ENCODE measurements at regions not wholly inside any gene's neighbourhood (a gene's known extent, or its start where the extent isn't known, plus 50 kb on each side); places are given as distances from the start of the nearest gene placed in this dataset.

GRCh38 chr7:36021917-36022550, 131.0 kb upstream of the EEPD1 start:
- Histone ChIP-seq H3K4me1 (ENCODE audit: control insufficient read depth, insufficient read depth, low read length) (no peaks in the 10 kb centered on the region), H3K27me3 (ENCODE audit: control insufficient read depth, insufficient read depth) (no peaks in the 10 kb centered on the region), H3K27ac (ENCODE audit: low read length) (no peak overlapping the region), H3K9me3 (ENCODE audit: control insufficient read depth, low read length) (no peaks in the 10 kb centered on the region), H3K4me3 (ENCODE audit: low read length) (no peak overlapping the region)
- WGBS: 58% methylated on average over 11 of the region's 11 CpGs
- intact Hi-C loops (cut with DNase I): no loop called here
- ATAC-seq (peak in 1 of 2 donors; percentile 31), DNase-seq (peak in 1 of 3 donors; percentile 57)

- no peaks in the 10 kb centered on the region for H3K4me1 ChIP-seq (ENCODE audit: control insufficient read depth, insufficient read depth, low read length)
- 82% methylated on average over 2 of the region's 2 CpGs for WGBS
- H3K9me3 ChIP-seq (ENCODE audit: control insufficient read depth, low read length): no peaks in the 10 kb centered on the region
- no peak for ATAC-seq
- no peaks in the 10 kb centered on the region for H3K27me3 ChIP-seq (ENCODE audit: control insufficient read depth, insufficient read depth)
- H3K27ac ChIP-seq (ENCODE audit: low read length): no peak overlapping the region
- no peak overlapping the region for H3K4me3 ChIP-seq (ENCODE audit: low read length)
- intact Hi-C loops (cut with DNase I): no loop called here
- DNase-seq: no peak
Measured at GRCh38 chr7:36023033-36023560, 130.0 kb upstream of the EEPD1 start.

GRCh38 chr7:36025190-36025589, 127.9 kb upstream of the EEPD1 start:
- no peak for DNase-seq
- H3K4me3 ChIP-seq (ENCODE audit: low read length): no peak overlapping the region
- H3K4me1 ChIP-seq (ENCODE audit: control insufficient read depth, insufficient read depth, low read length): peaks cover 2% of the 10 kb centered on the region
- no peaks in the 10 kb centered on the region for H3K9me3 ChIP-seq (ENCODE audit: control insufficient read depth, low read length)
- intact Hi-C loops (cut with DNase I): no loop called here
- H3K27me3 ChIP-seq (ENCODE audit: control insufficient read depth, insufficient read depth): no peaks in the 10 kb centered on the region
- 66% methylated on average over 4 of the region's 4 CpGs for WGBS
- no peak overlapping the region for H3K27ac ChIP-seq (ENCODE audit: low read length)
- no peak for ATAC-seq

GRCh38 chr7:36029311-36029710, 123.7 kb upstream of the EEPD1 start:
- no peak overlapping the region for H3K27ac ChIP-seq (ENCODE audit: low read length)
- H3K4me3 ChIP-seq (ENCODE audit: low read length): no peak overlapping the region
- H3K9me3 ChIP-seq (ENCODE audit: control insufficient read depth, low read length): no peaks in the 10 kb centered on the region
- no peak for ATAC-seq
- H3K27me3 ChIP-seq (ENCODE audit: control insufficient read depth, insufficient read depth): no peaks in the 10 kb centered on the region
- peaks cover 2% of the 10 kb centered on the region for H3K4me1 ChIP-seq (ENCODE audit: control insufficient read depth, insufficient read depth, low read length)
- intact Hi-C loops (cut with DNase I): no loop called here
- DNase-seq: no peak
- WGBS: 60% methylated on average over 4 of the region's 4 CpGs

- Histone ChIP-seq H3K27ac (ENCODE audit: low read length) (no peak overlapping the region), H3K4me1 (ENCODE audit: control insufficient read depth, insufficient read depth, low read length) (peaks cover 2% of the 10 kb centered on the region), H3K9me3 (ENCODE audit: control insufficient read depth, low read length) (no peaks in the 10 kb centered on the region), H3K4me3 (ENCODE audit: low read length) (no peak overlapping the region), H3K27me3 (ENCODE audit: control insufficient read depth, insufficient read depth) (no peaks in the 10 kb centered on the region)
- 84% methylated on average over 3 of the region's 3 CpGs for WGBS
- ATAC-seq (no peak), DNase-seq (no peak)
- intact Hi-C loops (cut with DNase I): no loop called here
Measured at GRCh38 chr7:36029853-36030515, 123.1 kb upstream of the EEPD1 start.

- intact Hi-C loops (cut with DNase I): no loop called here
- DNase-seq (no peak), ATAC-seq (no peak)
- H3K4me1 ChIP-seq (ENCODE audit: control insufficient read depth, insufficient read depth, low read length): peaks cover 7% of the 10 kb centered on the region
- 67% methylated on average over 5 of the region's 5 CpGs for WGBS
- no peak overlapping the region for H3K27ac ChIP-seq (ENCODE audit: low read length)
- H3K9me3 ChIP-seq (ENCODE audit: control insufficient read depth, low read length): no peaks in the 10 kb centered on the region
- no peaks in the 10 kb centered on the region for H3K27me3 ChIP-seq (ENCODE audit: control insufficient read depth, insufficient read depth)
- H3K4me3 ChIP-seq (ENCODE audit: low read length): no peak overlapping the region
Measured at GRCh38 chr7:36032361-36032818, 120.7 kb upstream of the EEPD1 start.

GRCh38 chr7:36034020-36034419, 119.0 kb upstream of the EEPD1 start:
- WGBS: 92% methylated on average over 4 of the region's 4 CpGs
- H3K27ac ChIP-seq (ENCODE audit: low read length): no peak overlapping the region
- DNase-seq (no peak), ATAC-seq (no peak)
- H3K27me3 ChIP-seq (ENCODE audit: control insufficient read depth, insufficient read depth): no peaks in the 10 kb centered on the region
- intact Hi-C loops (cut with DNase I): no loop called here
- H3K4me3 ChIP-seq (ENCODE audit: low read length): no peak overlapping the region
- H3K4me1 ChIP-seq (ENCODE audit: control insufficient read depth, insufficient read depth, low read length): peaks cover 11% of the 10 kb centered on the region
- H3K9me3 ChIP-seq (ENCODE audit: control insufficient read depth, low read length): no peaks in the 10 kb centered on the region

GRCh38 chr7:36035186-36035585, 117.9 kb upstream of the EEPD1 start:
- intact Hi-C loops (cut with DNase I): no loop called here
- DNase-seq (no peak), ATAC-seq (no peak)
- H3K9me3 ChIP-seq (ENCODE audit: control insufficient read depth, low read length): no peaks in the 10 kb centered on the region
- H3K27me3 ChIP-seq (ENCODE audit: control insufficient read depth, insufficient read depth): no peaks in the 10 kb centered on the region
- 72% methylated on average over 7 of the region's 7 CpGs for WGBS
- H3K4me3 ChIP-seq (ENCODE audit: low read length): no peak overlapping the region
- H3K4me1 ChIP-seq (ENCODE audit: control insufficient read depth, insufficient read depth, low read length): peaks cover 10% of the 10 kb centered on the region
- no peak overlapping the region for H3K27ac ChIP-seq (ENCODE audit: low read length)

- 33% methylated on average over 4 of the region's 4 CpGs for WGBS
- ATAC-seq (peak; percentile 84 to 89), DNase-seq (peak; percentile 54 to 75 (median 73))
- Histone ChIP-seq H3K9me3 (ENCODE audit: control insufficient read depth, low read length) (no peaks in the 10 kb centered on the region), H3K4me1 (ENCODE audit: control insufficient read depth, insufficient read depth, low read length) (peaks cover 12% of the 10 kb centered on the region), H3K27me3 (ENCODE audit: control insufficient read depth, insufficient read depth) (no peaks in the 10 kb centered on the region), H3K27ac (ENCODE audit: low read length) (peak overlapping the region; percentile 100), H3K4me3 (ENCODE audit: low read length) (no peak overlapping the region)
- intact Hi-C loops (cut with DNase I): no loop called here
Measured at GRCh38 chr7:36036590-36036989, 116.5 kb upstream of the EEPD1 start.

- Histone ChIP-seq H3K9me3 (ENCODE audit: control insufficient read depth, low read length) (no peaks in the 10 kb centered on the region), H3K27ac (ENCODE audit: low read length) (peak overlapping the region; percentile 100), H3K4me3 (ENCODE audit: low read length) (no peak overlapping the region), H3K4me1 (ENCODE audit: control insufficient read depth, insufficient read depth, low read length) (peaks cover 12% of the 10 kb centered on the region), H3K27me3 (ENCODE audit: control insufficient read depth, insufficient read depth) (no peaks in the 10 kb centered on the region)
- ATAC-seq: peak; percentile 77 to 89
- intact Hi-C loops (cut with DNase I): no loop called here
- WGBS: 17% methylated on average over 11 of the region's 11 CpGs
- peak; percentile 75 to 85 (median 80) for DNase-seq
Measured at GRCh38 chr7:36037121-36037662, 115.9 kb upstream of the EEPD1 start.

GRCh38 chr7:36038063-36038721, 114.9 kb upstream of the EEPD1 start:
- Histone ChIP-seq H3K27me3 (ENCODE audit: control insufficient read depth, insufficient read depth) (no peaks in the 10 kb centered on the region), H3K4me1 (ENCODE audit: control insufficient read depth, insufficient read depth, low read length) (peaks cover 16% of the 10 kb centered on the region), H3K4me3 (ENCODE audit: low read length) (no peak overlapping the region), H3K27ac (ENCODE audit: low read length) (peak overlapping the region; percentile 66), H3K9me3 (ENCODE audit: control insufficient read depth, low read length) (no peaks in the 10 kb centered on the region)
- 79% methylated on average over 7 of the region's 7 CpGs for WGBS
- DNase-seq (no peak), ATAC-seq (no peak)
- intact Hi-C loops (cut with DNase I): no loop called here
